Fibroblast of pulmonary artery (primary cell): ENCODE measurements at regions not wholly inside any gene's neighbourhood (a gene's known extent, or its start where the extent isn't known, plus 50 kb on each side); places are given as distances from the start of the nearest gene placed in this dataset.

Source experiments
- DNase-seq: peaks from one replicate; pipeline ENCODE4 v3.0.0-alpha.2; 2010; ENCODE audit warnings: low read depth
- H3K4me3 ChIP-seq: replicated peaks from 2 replicates; pipeline ENCODE4 v1.5.1; 2011; ENCODE audit warnings: low read depth, mild to moderate bottlenecking, control low read depth, low read length, moderate library complexity
- TF ChIP-seq, protein P1 (sequence below): IDR thresholded peaks from 2 replicates; pipeline ENCODE4 v1.5.1; 2011; ENCODE audit warnings: mild to moderate bottlenecking, control low read depth, low read length, inconsistent platforms; ENCODE audit errors: missing control alignments

DNA sequence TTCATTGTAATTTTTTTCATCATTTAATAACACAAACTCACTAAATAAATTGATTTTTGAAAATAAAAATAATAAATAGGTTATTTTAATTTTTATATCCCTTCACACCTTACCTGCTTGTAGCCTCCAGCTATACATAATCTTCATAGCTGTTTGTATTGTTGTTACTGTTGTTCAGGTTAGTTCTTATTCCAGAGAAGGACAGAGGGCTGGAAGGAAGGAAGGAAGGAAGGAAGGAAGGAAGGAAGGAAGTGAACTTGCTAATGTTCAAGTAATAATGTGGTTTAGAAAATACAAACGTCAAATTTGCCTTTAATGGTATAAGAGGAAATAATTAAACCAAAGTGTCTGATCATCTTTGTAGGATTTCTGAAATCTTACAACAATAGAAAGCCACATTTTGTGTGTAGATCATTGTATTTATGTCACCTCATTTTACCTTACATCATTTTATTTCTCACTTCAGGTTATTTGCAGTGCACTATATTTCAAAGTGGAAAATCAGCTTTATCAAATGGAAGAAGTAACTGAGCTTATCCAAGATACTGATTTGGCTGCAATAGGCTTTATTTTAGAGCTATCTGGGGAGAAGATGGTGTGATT is 660.0 kb upstream of the CCDC54 start:
- no peak for DNase-seq
- TF ChIP-seq, protein P1, sequence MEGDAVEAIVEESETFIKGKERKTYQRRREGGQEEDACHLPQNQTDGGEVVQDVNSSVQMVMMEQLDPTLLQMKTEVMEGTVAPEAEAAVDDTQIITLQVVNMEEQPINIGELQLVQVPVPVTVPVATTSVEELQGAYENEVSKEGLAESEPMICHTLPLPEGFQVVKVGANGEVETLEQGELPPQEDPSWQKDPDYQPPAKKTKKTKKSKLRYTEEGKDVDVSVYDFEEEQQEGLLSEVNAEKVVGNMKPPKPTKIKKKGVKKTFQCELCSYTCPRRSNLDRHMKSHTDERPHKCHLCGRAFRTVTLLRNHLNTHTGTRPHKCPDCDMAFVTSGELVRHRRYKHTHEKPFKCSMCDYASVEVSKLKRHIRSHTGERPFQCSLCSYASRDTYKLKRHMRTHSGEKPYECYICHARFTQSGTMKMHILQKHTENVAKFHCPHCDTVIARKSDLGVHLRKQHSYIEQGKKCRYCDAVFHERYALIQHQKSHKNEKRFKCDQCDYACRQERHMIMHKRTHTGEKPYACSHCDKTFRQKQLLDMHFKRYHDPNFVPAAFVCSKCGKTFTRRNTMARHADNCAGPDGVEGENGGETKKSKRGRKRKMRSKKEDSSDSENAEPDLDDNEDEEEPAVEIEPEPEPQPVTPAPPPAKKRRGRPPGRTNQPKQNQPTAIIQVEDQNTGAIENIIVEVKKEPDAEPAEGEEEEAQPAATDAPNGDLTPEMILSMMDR = no peak

DNA sequence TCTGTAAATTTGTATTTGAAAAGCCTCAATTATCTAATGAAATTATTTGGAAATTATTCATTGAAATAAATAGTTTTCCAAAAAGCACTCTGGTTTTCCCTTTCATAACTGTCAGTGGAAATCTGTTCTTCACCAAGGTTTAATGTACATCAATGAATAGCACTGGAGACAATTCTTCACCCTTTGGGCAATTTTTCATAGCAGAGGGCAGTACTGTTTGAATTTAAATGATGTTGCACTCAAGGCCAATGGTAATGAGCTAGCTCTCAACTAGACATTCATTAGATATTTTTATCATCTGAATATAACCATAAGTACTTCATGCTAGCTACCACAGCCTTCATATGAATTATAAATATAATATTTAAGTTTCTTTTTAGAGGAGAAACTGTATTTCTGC is 658.2 kb upstream of the CCDC54 start:
- TF ChIP-seq, protein P1 = no peak
- no peak for DNase-seq
- H3K4me3 ChIP-seq = no peak overlapping the region

More for the DNA sequence above, 660.0 kb upstream of the CCDC54 start:
- no peak overlapping the region for H3K4me3 ChIP-seq

DNA sequence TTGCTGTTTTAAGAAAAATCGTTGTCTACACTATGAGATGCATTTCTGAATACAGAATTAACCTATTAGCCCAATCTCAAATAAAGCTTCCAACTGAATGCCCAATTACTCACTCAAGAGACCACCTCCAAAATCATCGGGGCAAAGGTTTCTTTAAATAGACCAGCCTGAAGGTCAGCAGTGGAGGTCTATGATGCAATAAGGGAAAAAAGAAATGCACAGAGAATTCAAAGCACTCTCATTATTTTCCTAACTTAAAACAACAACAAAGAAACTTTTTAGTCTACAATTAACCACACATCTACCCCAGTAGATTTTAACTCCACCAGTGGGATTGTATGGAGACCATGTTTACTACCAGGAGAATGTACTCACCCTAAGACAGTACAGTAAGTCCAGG is 657.7 kb upstream of the CCDC54 start:
- TF ChIP-seq, protein P1 = no peak
- no peak overlapping the region for H3K4me3 ChIP-seq
- no peak for DNase-seq

DNA sequence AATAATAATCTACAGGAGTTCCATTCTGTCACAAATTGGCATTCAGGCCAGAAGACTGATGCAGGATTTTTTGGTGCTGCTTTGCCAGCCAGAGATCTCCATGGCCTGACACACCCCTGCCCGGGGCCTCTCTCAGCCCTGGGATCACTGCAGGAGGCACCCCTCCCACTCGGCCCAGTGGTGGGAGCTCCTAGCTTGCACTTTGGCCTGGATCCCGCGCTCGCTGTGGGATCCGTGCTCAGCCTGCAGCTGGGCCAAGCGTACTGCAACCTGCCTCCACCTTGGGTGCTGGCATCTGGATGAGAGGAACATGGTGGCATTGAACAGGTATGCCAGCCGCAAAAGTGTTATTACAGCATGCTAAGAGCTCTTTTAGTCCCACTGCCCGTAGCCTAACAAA is 656.7 kb upstream of the CCDC54 start:
- no peak for DNase-seq
- TF ChIP-seq, protein P1 = no peak
- H3K4me3 ChIP-seq = no peak overlapping the region

DNA sequence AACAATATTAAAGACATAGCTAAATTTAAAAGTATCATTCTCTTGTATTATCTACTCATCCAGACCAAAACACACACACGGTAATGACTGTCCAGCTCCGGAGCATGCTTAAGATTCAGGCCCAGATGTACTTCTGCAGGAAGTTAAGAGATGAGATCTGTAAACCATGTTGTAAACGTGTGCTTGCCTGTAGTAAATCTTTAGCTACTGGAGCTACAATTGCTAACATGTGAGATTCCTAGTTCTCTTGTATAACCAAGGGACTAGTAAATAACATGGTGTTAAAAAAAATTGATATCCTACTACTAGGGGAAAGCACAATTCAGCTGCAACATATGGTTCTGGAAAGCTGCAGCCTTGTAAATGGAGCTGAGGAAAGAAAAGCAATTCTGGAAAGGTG is 651.7 kb upstream of the CCDC54 start:
- no peak for DNase-seq
- TF ChIP-seq, protein P1 = no peak
- H3K4me3 ChIP-seq = no peak overlapping the region

DNA sequence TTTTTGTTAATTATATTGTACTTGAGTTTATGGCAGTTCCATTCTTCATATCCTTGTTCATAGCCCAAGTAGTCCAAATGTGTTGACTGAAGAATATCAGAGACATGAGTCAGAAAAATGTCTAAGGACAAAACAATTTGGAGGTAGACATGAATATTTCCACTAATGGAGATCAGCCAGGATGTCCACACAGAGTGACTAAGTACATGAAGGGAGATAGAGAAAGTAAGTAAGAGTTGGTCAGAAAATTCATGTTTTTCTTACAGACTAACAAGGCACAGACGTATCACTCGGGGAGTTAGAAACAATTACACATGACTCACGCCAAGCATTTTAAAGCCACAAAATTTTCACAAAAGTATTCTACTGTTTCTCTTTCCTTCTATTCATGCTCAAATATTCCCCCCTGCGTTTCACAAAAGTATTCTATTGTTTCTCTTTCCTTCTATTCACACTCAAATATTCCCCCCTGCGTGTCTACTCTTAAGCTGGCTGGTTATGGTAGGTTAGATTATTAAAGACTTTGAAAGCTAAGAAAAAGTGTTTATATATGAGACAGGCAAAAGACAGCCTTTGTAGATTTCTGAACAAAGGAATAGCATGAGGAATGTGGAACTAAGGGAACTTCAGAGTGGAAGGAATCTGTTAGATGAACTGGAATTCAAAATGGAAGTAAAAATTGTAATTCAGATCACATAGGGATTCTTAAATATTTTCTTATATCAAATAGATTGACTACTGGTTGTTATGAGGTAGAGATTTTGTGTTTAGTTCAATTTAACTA is 648.7 kb upstream of the CCDC54 start:
- peak overlapping the region; percentile 39 for H3K4me3 ChIP-seq
- DNase-seq = peak; percentile 98

More for the DNA sequence above, 648.7 kb upstream of the CCDC54 start:
- TF ChIP-seq, protein P1 = no peak
